ENCODE measurements at regions not wholly inside any gene's neighbourhood (a gene's known extent, or its start where the extent isn't known, plus 50 kb on each side); places are given as distances from the start of the nearest gene placed in this dataset.

- H3K27ac ChIP-seq: no peak overlapping the region
- H3K36me3 ChIP-seq: no peaks in the 10 kb centered on the region
- intact Hi-C loops (cut with DNase I): no loop called here
- H3K4me3 ChIP-seq: no peak overlapping the region
- H3K27me3 ChIP-seq: no peaks in the 10 kb centered on the region
- H3K4me1 ChIP-seq: no peaks in the 10 kb centered on the region
- ATAC-seq: no peak
- TF ChIP-seq, protein P1, sequence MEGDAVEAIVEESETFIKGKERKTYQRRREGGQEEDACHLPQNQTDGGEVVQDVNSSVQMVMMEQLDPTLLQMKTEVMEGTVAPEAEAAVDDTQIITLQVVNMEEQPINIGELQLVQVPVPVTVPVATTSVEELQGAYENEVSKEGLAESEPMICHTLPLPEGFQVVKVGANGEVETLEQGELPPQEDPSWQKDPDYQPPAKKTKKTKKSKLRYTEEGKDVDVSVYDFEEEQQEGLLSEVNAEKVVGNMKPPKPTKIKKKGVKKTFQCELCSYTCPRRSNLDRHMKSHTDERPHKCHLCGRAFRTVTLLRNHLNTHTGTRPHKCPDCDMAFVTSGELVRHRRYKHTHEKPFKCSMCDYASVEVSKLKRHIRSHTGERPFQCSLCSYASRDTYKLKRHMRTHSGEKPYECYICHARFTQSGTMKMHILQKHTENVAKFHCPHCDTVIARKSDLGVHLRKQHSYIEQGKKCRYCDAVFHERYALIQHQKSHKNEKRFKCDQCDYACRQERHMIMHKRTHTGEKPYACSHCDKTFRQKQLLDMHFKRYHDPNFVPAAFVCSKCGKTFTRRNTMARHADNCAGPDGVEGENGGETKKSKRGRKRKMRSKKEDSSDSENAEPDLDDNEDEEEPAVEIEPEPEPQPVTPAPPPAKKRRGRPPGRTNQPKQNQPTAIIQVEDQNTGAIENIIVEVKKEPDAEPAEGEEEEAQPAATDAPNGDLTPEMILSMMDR (IDR thresholded peaks at IDR 0.05): no peak
- peak; percentile 1 for DNase-seq
- H3K9me3 ChIP-seq: no peaks in the 10 kb centered on the region
Observed at GRCh38 chr6:166684170-166684569, 57.1 kb upstream of the RPS6KA2 start.

DNA sequence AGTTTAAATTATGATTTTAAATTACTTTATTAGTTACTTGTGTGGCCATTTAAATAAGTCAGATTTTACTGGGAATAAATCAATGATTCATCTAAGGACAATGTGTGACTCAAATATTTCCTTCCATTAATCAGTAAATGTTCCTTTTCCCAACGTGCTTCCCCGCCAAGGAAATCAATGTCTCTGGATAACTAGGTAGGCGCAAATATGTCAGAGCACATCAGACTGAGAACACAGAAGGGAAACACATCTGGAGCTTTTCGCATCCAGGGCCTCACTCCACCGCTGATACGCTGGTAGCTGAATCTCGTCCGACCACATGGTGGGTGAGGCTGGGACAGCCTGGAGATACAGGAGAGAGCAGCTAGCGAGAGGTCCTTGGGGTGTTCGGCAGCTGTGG is 56.4 kb upstream of the RPS6KA2 start:
- no peaks in the 10 kb centered on the region for H3K4me1 ChIP-seq
- H3K9me3 ChIP-seq: no peaks in the 10 kb centered on the region
- no peaks in the 10 kb centered on the region for H3K27me3 ChIP-seq
- H3K4me3 ChIP-seq: no peak overlapping the region
- intact Hi-C loops (cut with DNase I): no loop called here
- H3K36me3 ChIP-seq: no peaks in the 10 kb centered on the region
- TF ChIP-seq, protein P1 (IDR thresholded peaks at IDR 0.05): no peak
- ATAC-seq: no peak
- DNase-seq: peak; percentile 22
- H3K27ac ChIP-seq: no peak overlapping the region

GRCh38 chr6:166679566-166679965 is 52.5 kb upstream of the RPS6KA2 start:
- Histone ChIP-seq H3K36me3 (no peaks in the 10 kb centered on the region), H3K4me3 (no peak overlapping the region), H3K27me3 (no peaks in the 10 kb centered on the region), H3K9me3 (no peaks in the 10 kb centered on the region), H3K4me1 (no peaks in the 10 kb centered on the region), H3K27ac (no peak overlapping the region)
- intact Hi-C loops (cut with DNase I): no loop called here
- ATAC-seq (no peak), DNase-seq (peak; percentile 60)
- TF ChIP-seq, protein P1 (IDR thresholded peaks at IDR 0.05): no peak

- Histone ChIP-seq H3K9me3 (no peaks in the 10 kb centered on the region), H3K4me1 (no peaks in the 10 kb centered on the region), H3K36me3 (no peaks in the 10 kb centered on the region), H3K27ac (no peak overlapping the region), H3K4me3 (no peak overlapping the region), H3K27me3 (no peaks in the 10 kb centered on the region)
- intact Hi-C loops (cut with DNase I): no loop called here
- ATAC-seq (peak; percentile 52), DNase-seq (no peak)
- TF ChIP-seq, protein P1 (IDR thresholded peaks at IDR 0.05): no peak
Observed at GRCh38 chr6:166678426-166678825, 51.4 kb upstream of the RPS6KA2 start.

GRCh38 chr6:166677941-166678340 is 50.9 kb upstream of the RPS6KA2 start:
- H3K4me3 ChIP-seq: no peak overlapping the region
- ATAC-seq (no peak), DNase-seq (no peak)
- no peak overlapping the region for H3K27ac ChIP-seq
- H3K4me1 ChIP-seq: no peaks in the 10 kb centered on the region
- no peaks in the 10 kb centered on the region for H3K9me3 ChIP-seq
- intact Hi-C loops (cut with DNase I): no loop called here
- H3K36me3 ChIP-seq: no peaks in the 10 kb centered on the region
- TF ChIP-seq, protein P1 (IDR thresholded peaks at IDR 0.05): no peak
- no peaks in the 10 kb centered on the region for H3K27me3 ChIP-seq

All from upper lobe of right lung (tissue), 1 donor.